ENCODE measurements at regions not wholly inside any gene's neighbourhood (a gene's known extent, or its start where the extent isn't known, plus 50 kb on each side); places are given as distances from the start of the nearest gene placed in this dataset.
"Not testable (repeated sequence)": the region's sequence is repeated elsewhere in the genome, so short reads cannot be mapped to it uniquely, and the experiment has no call there.

DNA sequence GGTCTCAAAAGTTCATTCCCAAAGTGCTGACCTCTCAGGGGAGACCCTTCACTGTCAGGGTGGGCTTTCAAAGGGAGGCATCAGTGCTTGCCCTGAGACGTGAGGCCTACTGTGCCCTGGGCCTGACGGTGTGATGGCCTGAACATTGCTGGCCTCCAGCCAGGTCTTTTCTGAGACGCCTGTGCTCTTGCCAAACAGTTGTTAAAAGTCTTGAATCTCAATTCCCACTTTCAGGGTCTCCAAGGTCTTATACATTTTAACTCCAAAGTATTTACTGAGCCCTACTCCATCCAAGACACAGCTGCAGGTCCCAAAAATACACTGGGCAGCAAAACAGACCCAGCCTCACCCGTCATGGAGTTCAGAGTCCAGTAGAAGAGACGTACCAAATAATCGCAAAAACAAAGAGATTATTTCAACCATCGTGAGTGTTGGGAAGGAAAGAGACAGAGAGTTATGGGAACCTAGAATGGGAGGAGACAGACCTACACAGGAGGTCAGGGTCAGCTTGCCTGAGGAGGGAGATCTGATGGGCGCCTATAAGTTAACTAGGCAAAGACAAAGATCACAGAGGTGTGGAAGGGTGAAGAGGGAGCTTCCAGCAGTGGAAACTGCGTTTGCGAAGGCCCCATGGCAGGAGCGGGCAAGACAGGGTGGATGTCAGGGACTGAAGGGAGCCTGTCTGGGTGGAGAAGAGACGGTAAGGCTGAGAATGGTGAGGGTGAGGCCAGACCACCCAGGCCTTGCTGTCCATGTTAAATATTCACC, 446.3 kb downstream of the PREX1 start:
- DNase-seq, result no peak

DNA sequence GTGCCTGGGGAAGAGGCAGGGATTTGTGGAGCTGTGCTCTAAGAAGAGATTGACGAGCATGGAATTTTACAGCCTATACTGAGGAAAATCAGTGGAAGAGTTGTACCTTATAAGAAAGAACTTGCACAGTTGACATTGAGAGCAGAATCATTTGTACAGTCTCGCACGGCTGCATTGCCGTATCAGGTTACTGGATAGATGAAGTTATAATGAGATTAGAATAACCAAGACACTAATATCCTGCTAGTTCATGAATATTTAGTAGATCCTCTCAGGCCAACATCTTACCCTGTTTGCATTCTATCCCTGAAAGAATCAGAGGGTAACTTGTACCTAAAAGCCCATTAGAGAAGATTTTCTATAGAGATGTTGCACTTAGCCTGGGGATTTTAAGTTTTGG, 447.1 kb downstream of the PREX1 start:
- DNase-seq, result no peak

GRCh38 chr20:48378976-48379675, 448.7 kb downstream of the PREX1 start:
- DNase-seq, result no peak

DNA sequence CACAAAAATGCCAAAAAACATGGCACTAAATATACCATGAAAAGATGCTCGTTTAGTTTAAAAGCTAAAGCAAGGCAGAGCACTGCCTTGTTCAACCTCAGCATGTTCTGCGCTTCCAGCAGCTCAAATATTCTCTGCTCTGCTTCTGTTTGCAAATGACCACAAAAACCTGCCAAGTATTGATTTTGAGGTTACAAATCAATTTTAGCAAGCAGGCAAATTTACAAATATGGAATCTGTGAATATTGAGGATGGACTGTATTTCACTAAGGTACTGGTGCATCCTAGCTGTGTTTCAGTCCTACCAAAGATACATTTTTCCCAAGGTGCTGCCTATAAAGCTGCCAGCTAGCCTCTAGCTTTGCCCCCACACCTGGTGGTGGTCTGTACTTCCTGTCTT, 449.9 kb downstream of the PREX1 start:
- no peak for DNase-seq

GRCh38 chr20:48375804-48376203, 452.0 kb downstream of the PREX1 start:
- DNase-seq, result no peak

DNA sequence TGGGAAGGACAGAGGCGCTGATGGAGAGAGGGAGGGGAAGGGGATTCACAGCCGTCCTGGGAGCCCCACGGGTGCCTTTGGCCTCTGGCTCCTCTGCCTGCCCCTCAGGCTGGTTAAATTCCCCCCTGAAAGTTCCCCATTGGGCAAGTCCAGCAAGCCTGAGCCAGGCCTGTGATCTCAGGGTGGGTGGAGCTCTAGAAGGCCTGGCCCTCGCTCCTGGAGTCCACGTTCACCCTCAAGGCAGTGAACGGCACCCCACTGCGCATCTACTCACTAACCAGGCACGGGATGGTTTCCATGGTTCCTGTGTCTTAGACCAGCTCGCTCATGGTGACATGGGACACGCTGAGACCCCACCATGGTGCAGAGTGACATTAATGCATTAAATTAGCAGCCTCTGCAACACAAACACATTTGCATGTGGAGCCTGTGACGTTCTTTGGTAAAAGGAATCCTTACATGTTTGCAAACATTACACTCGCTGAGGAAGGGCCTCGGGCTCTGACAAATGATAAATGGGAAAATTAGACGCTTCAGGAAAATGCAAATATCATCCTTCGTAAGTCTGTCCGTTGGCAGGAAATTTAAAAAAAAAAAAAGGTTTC, 452.7 kb downstream of the PREX1 start:
- DNase-seq, result no peak

DNA sequence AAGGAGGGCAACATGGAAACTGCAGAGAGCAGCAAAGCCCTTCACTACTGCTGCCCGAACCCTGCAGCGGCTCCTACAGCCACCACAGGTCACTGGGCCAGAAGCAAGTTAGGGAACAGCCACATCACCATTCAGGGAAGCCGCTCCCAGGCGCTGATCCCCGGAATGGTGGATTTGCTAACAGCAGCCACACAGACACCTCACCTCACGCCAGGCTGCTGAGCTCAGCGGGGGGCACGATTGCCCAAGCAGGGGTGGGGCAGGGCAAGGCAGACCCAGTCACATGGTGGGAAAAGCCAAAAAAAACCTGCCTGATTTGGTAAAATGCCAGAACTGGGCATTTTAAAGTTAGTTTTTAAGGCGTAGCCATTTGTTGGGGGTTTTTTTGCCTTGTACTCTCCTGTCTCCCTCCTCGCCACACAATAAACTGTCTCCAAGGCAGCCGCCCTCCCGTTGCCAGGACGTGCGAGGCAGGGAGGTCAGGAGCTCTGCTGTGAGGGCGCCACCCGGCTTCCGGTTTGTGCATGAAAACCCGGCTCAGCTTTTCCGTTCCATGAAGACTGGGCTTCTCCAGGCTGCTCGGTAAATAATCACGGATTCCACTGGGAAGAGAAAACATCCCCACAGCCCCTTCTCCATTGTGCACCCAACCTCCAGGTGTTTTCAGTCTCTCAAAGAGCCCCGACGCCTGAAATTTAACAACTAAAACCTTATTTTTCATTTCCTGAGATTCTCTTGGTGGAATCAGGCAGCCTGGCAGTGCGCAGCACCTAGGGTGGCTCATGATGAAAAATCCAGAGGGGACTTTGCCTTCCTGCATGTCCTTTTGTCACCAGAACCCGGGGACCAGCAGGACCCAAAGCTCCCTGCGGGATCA, 453.5 kb downstream of the PREX1 start:
- not testable (repeated sequence) for DNase-seq

GRCh38 chr20:48373555-48373934, 454.3 kb downstream of the PREX1 start:
- DNase-seq, result no peak

GRCh38 chr20:48372851-48373554, 454.8 kb downstream of the PREX1 start:
- DNase-seq, result not testable (repeated sequence)

DNA sequence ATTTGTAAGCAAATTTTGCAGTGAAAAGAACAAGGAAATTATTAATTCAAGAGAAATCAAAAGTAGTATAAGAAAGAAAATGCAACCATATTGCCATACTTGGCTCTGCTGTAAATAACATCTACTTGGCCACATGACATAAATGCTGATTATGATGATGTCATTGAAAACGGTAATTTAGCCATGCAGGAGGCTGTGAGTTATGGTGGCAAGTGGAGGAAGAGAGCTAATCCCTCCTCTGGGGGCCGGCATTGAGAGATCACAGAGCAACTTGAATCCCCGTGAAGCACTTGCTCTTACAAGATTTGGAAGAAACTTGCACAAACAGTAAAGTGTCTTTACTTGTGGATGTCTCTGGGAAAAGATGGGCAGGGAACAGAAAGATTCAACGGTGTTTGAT, 456.6 kb downstream of the PREX1 start:
- no peak for DNase-seq

GRCh38 chr20:48368580-48369021, 459.2 kb downstream of the PREX1 start:
- not testable (repeated sequence) for DNase-seq

DNA sequence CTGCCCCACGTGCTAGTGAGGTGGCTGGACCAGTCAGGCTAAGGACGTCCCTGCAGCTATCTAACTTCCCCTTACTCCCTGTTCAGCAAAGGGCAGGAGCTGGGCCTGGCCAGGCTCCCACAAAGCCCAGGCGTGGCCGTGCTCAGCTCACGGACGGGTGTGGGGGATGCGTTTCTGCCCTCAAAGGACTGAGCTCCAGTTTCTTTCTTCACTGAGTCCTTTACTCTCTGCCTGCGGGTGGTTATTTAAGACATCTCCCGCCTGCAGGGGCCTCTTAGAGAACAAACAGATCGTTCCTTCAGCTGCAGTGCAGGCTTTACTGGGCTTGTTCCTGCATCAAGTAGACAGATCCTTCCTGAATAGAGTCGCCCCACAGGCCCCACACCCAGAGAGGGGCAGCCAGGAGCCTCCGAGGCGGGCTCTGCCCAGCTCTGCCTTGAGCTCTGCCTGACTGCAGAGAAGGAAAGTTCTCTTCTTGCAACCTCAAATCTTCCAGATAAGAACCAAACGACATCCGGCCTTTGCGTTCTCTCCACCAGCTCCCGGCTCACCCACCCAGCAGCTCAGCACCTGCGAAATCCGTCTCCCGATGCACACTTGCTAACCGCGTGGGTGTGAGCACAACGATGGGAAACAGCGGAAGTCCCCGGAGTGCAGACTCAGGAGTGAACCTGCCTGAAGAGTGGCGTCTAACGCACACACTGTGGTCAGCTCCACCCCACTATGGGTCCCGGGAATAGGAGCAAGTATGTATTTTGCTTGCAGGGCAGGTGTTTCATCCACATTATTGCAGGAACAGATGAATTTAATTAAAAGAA, 460.0 kb downstream of the PREX1 start:
- not testable (repeated sequence) for DNase-seq

GRCh38 chr20:48366230-48366629, 461.6 kb downstream of the PREX1 start:
- no peak for DNase-seq

GRCh38 chr20:48364688-48365421, 462.9 kb downstream of the PREX1 start:
- no peak for DNase-seq

DNA sequence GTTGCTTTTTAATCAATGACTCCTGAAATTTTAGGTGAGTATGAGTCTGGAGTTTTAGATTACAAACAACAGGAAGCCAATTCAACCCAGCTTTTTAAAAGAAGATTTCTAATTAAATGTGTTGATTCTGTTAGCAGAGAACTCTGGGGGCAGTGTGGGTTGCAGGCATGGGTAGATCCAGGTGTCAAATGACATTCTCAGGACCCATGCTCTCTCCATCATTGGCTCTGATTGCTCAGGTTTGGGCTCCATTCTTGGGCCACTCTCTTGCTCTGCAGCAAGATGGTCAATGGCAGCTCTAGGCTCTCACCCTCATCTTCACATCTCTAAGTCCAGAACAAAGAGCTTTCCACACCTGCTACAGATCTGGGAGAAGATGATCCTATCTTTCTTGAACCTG, 463.7 kb downstream of the PREX1 start:
- no peak for DNase-seq

- no peak for DNase-seq
Measured at GRCh38 chr20:48360342-48360975, 467.3 kb downstream of the PREX1 start.

DNA sequence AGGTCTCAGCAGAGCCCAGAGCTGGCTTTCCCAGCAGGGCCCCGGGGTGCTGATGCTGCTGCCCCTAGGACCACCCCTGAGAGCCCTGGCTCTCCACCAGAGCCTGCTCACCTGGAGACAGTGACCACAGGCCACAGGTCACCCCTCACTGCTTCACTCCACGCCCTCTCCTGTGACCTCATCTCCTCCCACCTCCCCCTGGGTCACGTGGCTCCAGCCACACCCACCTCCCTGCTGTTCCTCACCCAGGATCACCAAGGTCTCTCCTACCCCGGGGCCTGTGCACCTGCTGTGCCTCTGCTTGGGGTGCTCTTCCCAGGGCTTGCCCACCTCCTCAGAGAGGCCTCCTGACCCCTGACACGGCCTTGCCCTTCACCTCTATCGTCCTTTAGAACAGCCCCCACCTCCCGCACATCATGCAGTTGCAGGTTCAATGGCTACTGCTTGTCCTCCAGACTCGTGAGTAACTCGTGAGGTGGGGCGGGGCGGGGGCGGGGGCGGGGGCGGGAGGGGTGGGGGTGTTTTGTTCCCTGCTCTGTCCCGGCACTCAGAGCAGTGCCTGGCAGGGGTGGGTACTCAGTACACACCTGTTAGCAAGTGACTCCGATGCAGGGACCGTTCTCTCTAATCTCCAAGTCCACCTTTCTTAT, 468.0 kb downstream of the PREX1 start:
- no peak for DNase-seq

GRCh38 chr20:48359055-48359390, 468.8 kb downstream of the PREX1 start:
- DNase-seq, result not testable (repeated sequence)
